Heart left ventricle (tissue), 13 donors: ENCODE measurements at regions not wholly inside any gene's neighbourhood (a gene's known extent, or its start where the extent isn't known, plus 50 kb on each side); places are given as distances from the start of the nearest gene placed in this dataset.

ENCODE experiments used
- POLR2A ChIP-seq, 2 donors: fragments of 450-650 bp; IDR thresholded peaks; one replicate each; pipeline ENCODE4 v1.6.1; 2017; ENCODE audit warnings: antibody characterized with exemption in 2 of 2, mild to moderate bottlenecking in 2 of 2, moderate library complexity in 2 of 2
- TF ChIP-seq, protein P1 (sequence below), 12 donors: fragments of 200-600 bp; sonication (generic) in 4 of 12; IDR thresholded peaks; one replicate each; pipeline versions ENCODE4 v1.5.0 to v1.8.0; 2018 to 2022; ENCODE audit warnings: antibody characterized with exemption in 12 of 12, mild to moderate bottlenecking in 5 of 12
- donor health status: ischemic (EF 13 %, LVEDD 7.1; RV severe dilation, severe dysfunction).
- donor health status: DM: no; HTN: yes; CAD: no.
- donor health status: DM: no; HTN: no; CAD: no.
- donor health status: ischemic (EF 25% LVEDD 6.9; RV normal size, moderate dysfunction).
- donor health status: ischemic (EF 25% LVEDD 5.7; RV mildly dilated, moderate dysfunction).
- donor health status: ischemic (EF 35%, LVEDD 5.7; RV mildly dilated, moderate dysfunction).
- donor health status: nonischemic (EF 11% LVEDD 7.7; RV severe dilation, severe dysfunction).
- donor health status: DM: yes; HTN: yes; CAD: no.
- donor health status: PGD.
- donor health status: ischemic (EF 29% LVEDD 5.4; RV normal size, mild dysfunction).
- donor health status: nonischemic (EF 23%, LVEDD 6.1; RV moderate dilation, normal function).

GRCh38 chr4:31959972-31960371, 1239.8 kb downstream of the PCDH7 start:
- TF ChIP-seq, protein P1, sequence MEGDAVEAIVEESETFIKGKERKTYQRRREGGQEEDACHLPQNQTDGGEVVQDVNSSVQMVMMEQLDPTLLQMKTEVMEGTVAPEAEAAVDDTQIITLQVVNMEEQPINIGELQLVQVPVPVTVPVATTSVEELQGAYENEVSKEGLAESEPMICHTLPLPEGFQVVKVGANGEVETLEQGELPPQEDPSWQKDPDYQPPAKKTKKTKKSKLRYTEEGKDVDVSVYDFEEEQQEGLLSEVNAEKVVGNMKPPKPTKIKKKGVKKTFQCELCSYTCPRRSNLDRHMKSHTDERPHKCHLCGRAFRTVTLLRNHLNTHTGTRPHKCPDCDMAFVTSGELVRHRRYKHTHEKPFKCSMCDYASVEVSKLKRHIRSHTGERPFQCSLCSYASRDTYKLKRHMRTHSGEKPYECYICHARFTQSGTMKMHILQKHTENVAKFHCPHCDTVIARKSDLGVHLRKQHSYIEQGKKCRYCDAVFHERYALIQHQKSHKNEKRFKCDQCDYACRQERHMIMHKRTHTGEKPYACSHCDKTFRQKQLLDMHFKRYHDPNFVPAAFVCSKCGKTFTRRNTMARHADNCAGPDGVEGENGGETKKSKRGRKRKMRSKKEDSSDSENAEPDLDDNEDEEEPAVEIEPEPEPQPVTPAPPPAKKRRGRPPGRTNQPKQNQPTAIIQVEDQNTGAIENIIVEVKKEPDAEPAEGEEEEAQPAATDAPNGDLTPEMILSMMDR (IDR thresholded peaks at IDR 0.05) = no peak
- no peak for TF ChIP-seq POLR2A (IDR thresholded peaks at IDR 0.05)
